Uterus (tissue), 3 donors: ENCODE measurements at regions not wholly inside any gene's neighbourhood (a gene's known extent, or its start where the extent isn't known, plus 50 kb on each side); places are given as distances from the start of the nearest gene placed in this dataset.

Experiments
- DNase-seq, 2 donors: peaks; one replicate each; pipeline ENCODE4 v3.0.0-alpha.2; 2019 to 2020
- H3K27ac ChIP-seq, 2 donors: fragments of 200-600 bp; sonication (generic); 1 replicate in 1 of 2; 2 replicates in 1 of 2; pipeline ENCODE4 v1.5.1; 2016 to 2018
- H3K27me3 ChIP-seq, 2 donors: fragments of 200-600 bp; sonication (generic); one replicate each; pipeline ENCODE4 v1.5.1; 2018 to 2019; ENCODE audit warnings: control low read depth in 1 of 2
- H3K36me3 ChIP-seq, 2 donors: fragments of 200-600 bp; sonication (generic); one replicate each; pipeline ENCODE4 v1.5.1; 2019; ENCODE audit warnings: control low read depth in 1 of 2
- H3K4me1 ChIP-seq, 2 donors: fragments of 200-600 bp; sonication (generic); one replicate each; pipeline ENCODE4 v1.5.1; 2018 to 2019; ENCODE audit warnings: control low read depth in 1 of 2
- H3K4me3 ChIP-seq, 2 donors: fragments of 200-600 bp; sonication (generic); 1 replicate in 1 of 2; 2 replicates in 1 of 2; pipeline ENCODE4 v1.5.1; 2018 to 2019; ENCODE audit warnings: mild to moderate bottlenecking in 1 of 2
- H3K9me3 ChIP-seq, 2 donors: fragments of 200-600 bp; sonication (generic); one replicate each; pipeline ENCODE4 v1.5.1; 2019; ENCODE audit warnings: control low read depth in 1 of 2
- CTCF ChIP-seq, 4 experiments: fragments of 200-600 bp in 2 of 4; fragments of 450-650 bp in 2 of 4; sonication (generic) in 2 of 4; IDR thresholded peaks; one replicate each; pipeline ENCODE4 v1.5.1; 2016 to 2019; ENCODE audit warnings: antibody characterized with exemption in 4 of 4, mild to moderate bottlenecking in 2 of 4, moderate library complexity in 1 of 4
- POLR2A ChIP-seq, 2 donors: fragments of 450-650 bp; IDR thresholded peaks; one replicate each; pipeline ENCODE4 v1.6.1; 2016; ENCODE audit warnings: antibody characterized with exemption in 2 of 2, mild to moderate bottlenecking in 1 of 2, moderate library complexity in 1 of 2
- intact Hi-C: fragments of 100-400 bp; cut with DNase I; formaldehyde crosslinking; loops from one replicate; pipeline ENCODE4 v1.15.1; 2023; ENCODE audit warnings: low total_unique reads
- donor health status: DM: yes; HTN: yes; CAD: no.

GRCh38 chr16:55968221-55968620 lies 93.0 kb upstream of the CES5A start:
- Histone ChIP-seq H3K4me1 (no peaks in the 10 kb centered on the region), H3K27me3 (no peaks in the 10 kb centered on the region), H3K36me3 (no peaks in the 10 kb centered on the region), H3K9me3 (no peaks in the 10 kb centered on the region), H3K4me3 (no peak overlapping the region), H3K27ac (no peak overlapping the region)
- no peak for TF ChIP-seq CTCF (IDR thresholded peaks at IDR 0.05)
- no peak for TF ChIP-seq POLR2A (IDR thresholded peaks at IDR 0.05)
- DNase-seq, result no peak
- intact Hi-C loops, result no loop called here

- intact Hi-C loops, result no loop called here
Measured at GRCh38 chr16:55964923-55965475, 89.8 kb upstream of the CES5A start.

GRCh38 chr16:55955845-55956244 lies 80.7 kb upstream of the CES5A start:
- intact Hi-C loops, result no loop called here
- Histone ChIP-seq H3K27me3 (no peaks in the 10 kb centered on the region), H3K4me1 (no peaks in the 10 kb centered on the region), H3K4me3 (no peak overlapping the region), H3K9me3 (no peaks in the 10 kb centered on the region), H3K27ac (no peak overlapping the region), H3K36me3 (no peaks in the 10 kb centered on the region)
- no peak for TF ChIP-seq POLR2A (IDR thresholded peaks at IDR 0.05)
- no peak for TF ChIP-seq CTCF (IDR thresholded peaks at IDR 0.05)
- no peak for DNase-seq

More at GRCh38 chr16:55964923-55965475, 89.8 kb upstream of the CES5A start:
- H3K4me1 ChIP-seq, result no peaks in the 10 kb centered on the region
- TF ChIP-seq CTCF (IDR thresholded peaks at IDR 0.05) (no peak), POLR2A (IDR thresholded peaks at IDR 0.05) (no peak)
- H3K36me3 ChIP-seq, result no peaks in the 10 kb centered on the region
- no peaks in the 10 kb centered on the region for H3K27me3 ChIP-seq
- H3K9me3 ChIP-seq, result no peaks in the 10 kb centered on the region
- no peak for DNase-seq
- H3K27ac ChIP-seq, result no peak overlapping the region
- H3K4me3 ChIP-seq, result no peak overlapping the region

GRCh38 chr16:55955424-55955823 lies 80.3 kb upstream of the CES5A start:
- no peak overlapping the region for H3K27ac ChIP-seq
- no peak for TF ChIP-seq POLR2A (IDR thresholded peaks at IDR 0.05)
- no peak for TF ChIP-seq CTCF (IDR thresholded peaks at IDR 0.05)
- no peak overlapping the region for H3K4me3 ChIP-seq
- intact Hi-C loops, result no loop called here
- no peak for DNase-seq
- H3K4me1 ChIP-seq, result no peaks in the 10 kb centered on the region
- no peaks in the 10 kb centered on the region for H3K27me3 ChIP-seq
- H3K9me3 ChIP-seq, result no peaks in the 10 kb centered on the region
- H3K36me3 ChIP-seq, result no peaks in the 10 kb centered on the region

- H3K4me3 ChIP-seq, result no peak overlapping the region
- H3K27ac ChIP-seq, result no peak overlapping the region
- TF ChIP-seq CTCF (IDR thresholded peaks at IDR 0.05) (no peak), POLR2A (IDR thresholded peaks at IDR 0.05) (no peak)
- DNase-seq, result no peak
- no peaks in the 10 kb centered on the region for H3K4me1 ChIP-seq
- H3K27me3 ChIP-seq, result no peaks in the 10 kb centered on the region
- intact Hi-C loops, result no loop called here
- H3K36me3 ChIP-seq, result no peaks in the 10 kb centered on the region
- H3K9me3 ChIP-seq, result no peaks in the 10 kb centered on the region
Measured at GRCh38 chr16:55954906-55955305, 79.7 kb upstream of the CES5A start.
